Nephron progenitor cell (in vitro differentiated cells): ENCODE measurements at regions not wholly inside any gene's neighbourhood (a gene's known extent, or its start where the extent isn't known, plus 50 kb on each side); places are given as distances from the start of the nearest gene placed in this dataset.
"Not testable (repeated sequence)": the region's sequence is repeated elsewhere in the genome, so short reads cannot be mapped to it uniquely, and the experiment has no call there.

Source experiments
- DNase-seq: peaks from one replicate; pipeline ENCODE4 v3.0.0; 2021
- H3K27ac Mint-ChIP-seq: 2 replicates; pipeline ENCODE4 v1.8.0; 2021; ENCODE audit warnings: mild to moderate bottlenecking, moderate library complexity, mixed read lengths
- H3K27me3 Mint-ChIP-seq: 2 replicates; pipeline ENCODE4 v1.8.0; 2021; ENCODE audit warnings: mild to moderate bottlenecking, low read depth, mixed read lengths; ENCODE audit not compliant: poor library complexity
- H3K36me3 Mint-ChIP-seq: 2 replicates; pipeline ENCODE4 v1.8.0; 2021; ENCODE audit warnings: low read depth, mixed read lengths
- H3K4me1 Mint-ChIP-seq: 2 replicates; pipeline ENCODE4 v1.8.0; 2021; ENCODE audit warnings: mixed read lengths
- H3K4me3 Mint-ChIP-seq: 2 replicates; pipeline ENCODE4 v1.8.0; 2021; ENCODE audit warnings: mild to moderate bottlenecking, moderate library complexity, mixed read lengths
- H3K9me3 Mint-ChIP-seq: 2 replicates; pipeline ENCODE4 v1.8.0; 2021; ENCODE audit warnings: mild to moderate bottlenecking, moderate library complexity, mixed read lengths
- CTCF ChIP-seq: fragments of 200-600 bp; sonication (generic); IDR thresholded peaks from 2 replicates; pipeline ENCODE4 v1.5.0; 2021; ENCODE audit warnings: antibody characterized with exemption

GRCh38 chr15:19988094-19988660 is 553.4 kb downstream of the GOLGA6L6 start:
- no peak for DNase-seq
- peaks cover 5% of the 10 kb centered on the region for H3K27me3 Mint-ChIP-seq
- TF ChIP-seq CTCF, result no peak
- peaks cover 81% of the 10 kb centered on the region for H3K9me3 Mint-ChIP-seq
- no peaks in the 10 kb centered on the region for H3K4me1 Mint-ChIP-seq
- H3K27ac Mint-ChIP-seq, result no peak overlapping the region
- no peak overlapping the region for H3K4me3 Mint-ChIP-seq
- no peaks in the 10 kb centered on the region for H3K36me3 Mint-ChIP-seq

GRCh38 chr15:19987389-19988048 is 554.1 kb downstream of the GOLGA6L6 start:
- Mint-ChIP-seq H3K4me3 (no peak overlapping the region), H3K27ac (no peak overlapping the region), H3K36me3 (no peaks in the 10 kb centered on the region), H3K4me1 (no peaks in the 10 kb centered on the region), H3K27me3 (peaks cover 5% of the 10 kb centered on the region), H3K9me3 (peaks cover 81% of the 10 kb centered on the region)
- no peak for DNase-seq
- TF ChIP-seq CTCF, result no peak

GRCh38 chr15:19984101-19984500 is 557.5 kb downstream of the GOLGA6L6 start:
- Mint-ChIP-seq H3K9me3 (peaks cover 83% of the 10 kb centered on the region), H3K27me3 (peaks cover 3% of the 10 kb centered on the region), H3K4me1 (no peaks in the 10 kb centered on the region), H3K4me3 (no peak overlapping the region), H3K27ac (no peak overlapping the region), H3K36me3 (no peaks in the 10 kb centered on the region)
- TF ChIP-seq CTCF, result no peak
- no peak for DNase-seq

GRCh38 chr15:19974998-19975397 is 566.6 kb downstream of the GOLGA6L6 start:
- no peaks in the 10 kb centered on the region for H3K36me3 Mint-ChIP-seq
- peaks cover 4% of the 10 kb centered on the region for H3K27me3 Mint-ChIP-seq
- no peak for TF ChIP-seq CTCF
- H3K9me3 Mint-ChIP-seq, result peaks cover 83% of the 10 kb centered on the region
- H3K4me1 Mint-ChIP-seq, result no peaks in the 10 kb centered on the region
- no peak overlapping the region for H3K4me3 Mint-ChIP-seq
- DNase-seq, result no peak
- no peak overlapping the region for H3K27ac Mint-ChIP-seq

- no peak for TF ChIP-seq CTCF
- DNase-seq, result no peak
- Mint-ChIP-seq H3K4me1 (no peaks in the 10 kb centered on the region), H3K27ac (no peak overlapping the region), H3K9me3 (peaks cover 81% of the 10 kb centered on the region), H3K27me3 (peaks cover 4% of the 10 kb centered on the region), H3K4me3 (no peak overlapping the region), H3K36me3 (no peaks in the 10 kb centered on the region)
These were observed 567.9 kb downstream of the GOLGA6L6 start for GRCh38 chr15:19973718-19974117.

GRCh38 chr15:19972582-19972981 is 569.0 kb downstream of the GOLGA6L6 start:
- not testable (repeated sequence) for DNase-seq, H3K36me3 Mint-ChIP-seq, H3K4me1 Mint-ChIP-seq, H3K4me3 Mint-ChIP-seq, H3K27ac Mint-ChIP-seq, H3K27me3 Mint-ChIP-seq
- peaks cover 81% of the 10 kb centered on the region for H3K9me3 Mint-ChIP-seq

- peaks cover 85% of the 10 kb centered on the region for H3K9me3 Mint-ChIP-seq
- not testable (repeated sequence) for H3K36me3 Mint-ChIP-seq, H3K27me3 Mint-ChIP-seq, H3K27ac Mint-ChIP-seq, H3K4me3 Mint-ChIP-seq, H3K4me1 Mint-ChIP-seq, DNase-seq
These were observed 576.0 kb downstream of the GOLGA6L6 start for GRCh38 chr15:19965574-19965973.

- H3K27ac Mint-ChIP-seq, H3K27me3 Mint-ChIP-seq, H3K36me3 Mint-ChIP-seq, H3K4me1 Mint-ChIP-seq, DNase-seq, H3K4me3 Mint-ChIP-seq: not testable (repeated sequence)
- H3K9me3 Mint-ChIP-seq, result peaks cover 85% of the 10 kb centered on the region
These were observed 577.1 kb downstream of the GOLGA6L6 start for GRCh38 chr15:19964480-19964879.
